HG03342 (cell line): ENCODE measurements at regions not wholly inside any gene's neighbourhood (a gene's known extent, or its start where the extent isn't known, plus 50 kb on each side); places are given as distances from the start of the nearest gene placed in this dataset.
"Not testable (repeated sequence)": the region's sequence is repeated elsewhere in the genome, so short reads cannot be mapped to it uniquely, and the experiment has no call there.

Source experiments
- ATAC-seq: cut with Tn5 transposase; IDR thresholded peaks from one replicate; pipeline ENCODE4 v1.9.1; 2021; ENCODE audit warnings: mild to moderate bottlenecking, moderate library complexity; ENCODE audit not compliant: unreplicated experiment

DNA sequence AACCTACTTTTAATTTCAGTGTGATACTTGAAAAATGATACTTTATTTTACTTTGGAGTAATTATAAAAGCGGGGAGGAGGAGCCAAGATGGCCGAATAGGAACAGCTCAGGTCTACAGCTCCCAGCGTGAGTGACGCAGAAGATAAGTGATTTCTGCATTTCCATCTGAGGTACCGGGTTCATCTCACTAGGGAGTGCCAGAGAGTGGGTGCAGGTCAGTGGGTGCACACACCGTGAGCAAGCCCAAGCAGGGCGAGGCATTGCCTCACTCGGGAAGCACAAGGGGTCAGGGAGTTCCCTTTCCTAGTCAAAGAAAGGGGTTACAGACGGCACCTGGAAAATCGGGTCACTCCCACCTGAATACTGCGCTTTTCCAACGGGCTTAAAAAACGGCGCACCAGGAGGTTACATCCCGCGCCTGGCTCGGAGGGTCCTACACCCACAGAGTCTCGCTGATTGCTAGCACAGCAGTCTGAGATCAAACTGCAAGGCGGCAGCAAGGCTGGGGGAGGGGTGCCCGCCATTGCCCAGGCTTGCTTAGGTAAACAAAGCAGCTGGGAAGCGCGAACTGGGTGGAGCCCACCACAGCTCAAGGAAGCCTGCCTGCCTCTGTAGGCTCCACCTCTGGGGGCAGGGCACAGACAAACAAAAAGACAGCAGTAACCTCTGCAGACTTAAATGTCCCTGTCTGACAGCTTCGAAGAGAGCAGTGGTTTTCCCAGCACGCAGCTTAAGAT is 640.3 kb downstream of the EPHA3 start:
- ATAC-seq, result not testable (repeated sequence)

DNA sequence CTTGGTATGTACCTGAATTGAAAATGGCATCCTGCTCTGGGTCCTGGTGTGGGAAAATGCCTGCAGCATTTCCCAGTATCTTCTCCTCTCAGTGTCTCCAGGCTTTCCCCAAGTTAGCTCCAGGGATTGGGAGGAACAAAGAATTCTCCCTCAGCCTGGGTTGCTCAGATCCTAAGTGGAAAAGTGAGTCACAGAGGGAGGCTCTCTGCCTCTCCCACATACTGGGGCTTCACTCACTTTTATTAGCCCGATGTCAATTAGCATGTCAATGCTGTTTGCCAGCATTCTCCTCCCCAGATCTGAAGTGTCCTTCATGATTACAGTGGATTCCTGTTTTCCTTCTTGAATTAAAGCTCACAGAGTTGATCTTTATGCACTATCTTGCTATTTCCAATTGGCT is 655.0 kb downstream of the EPHA3 start:
- ATAC-seq, result no peak

DNA sequence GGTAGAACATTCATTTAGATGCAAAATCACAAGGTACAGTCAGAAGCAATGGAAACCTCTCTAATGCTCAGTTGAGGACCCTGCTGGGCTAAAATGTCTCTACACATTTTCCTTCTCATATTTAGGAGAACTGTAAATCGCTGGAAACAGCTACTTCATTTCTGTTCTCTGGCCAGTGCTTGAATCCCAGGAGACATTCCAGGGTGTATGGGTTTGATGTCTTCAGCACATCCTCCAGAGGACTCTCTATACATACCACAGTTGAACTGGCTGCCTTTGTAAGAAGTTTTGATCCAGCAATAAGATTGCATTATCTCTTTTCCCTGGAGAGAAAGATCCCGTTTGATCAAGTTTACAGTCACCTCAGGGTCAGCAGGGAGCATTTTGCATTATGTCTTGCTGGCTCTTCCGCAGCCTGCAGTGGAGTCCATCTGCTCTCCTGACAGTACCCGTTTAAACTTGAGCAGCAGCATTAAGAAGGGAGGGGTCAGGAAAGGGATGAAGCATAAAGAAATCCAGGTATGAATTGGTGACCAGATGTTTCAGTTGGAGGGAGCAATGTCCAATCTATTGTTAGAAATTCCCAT is 676.0 kb downstream of the EPHA3 start:
- no peak for ATAC-seq

DNA sequence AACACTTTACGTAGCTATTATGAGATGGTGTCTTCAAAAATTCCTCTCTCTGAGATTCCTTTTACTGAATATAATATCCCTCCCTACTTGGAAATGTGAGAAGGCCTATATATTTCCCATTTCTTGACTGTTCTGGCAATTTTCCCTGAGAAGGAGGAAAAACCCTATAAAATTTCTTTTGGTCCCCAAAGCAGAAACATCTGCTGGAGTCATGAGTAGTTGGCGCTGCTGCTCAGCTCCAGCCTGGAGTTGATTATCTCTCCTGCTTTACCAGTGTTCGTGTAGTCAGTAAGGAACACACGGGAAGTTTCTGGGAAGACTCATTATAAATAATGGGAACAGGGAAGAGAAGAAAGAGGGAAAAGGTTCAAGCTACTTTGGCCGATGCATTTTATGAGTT is 680.1 kb downstream of the EPHA3 start:
- no peak for ATAC-seq

DNA sequence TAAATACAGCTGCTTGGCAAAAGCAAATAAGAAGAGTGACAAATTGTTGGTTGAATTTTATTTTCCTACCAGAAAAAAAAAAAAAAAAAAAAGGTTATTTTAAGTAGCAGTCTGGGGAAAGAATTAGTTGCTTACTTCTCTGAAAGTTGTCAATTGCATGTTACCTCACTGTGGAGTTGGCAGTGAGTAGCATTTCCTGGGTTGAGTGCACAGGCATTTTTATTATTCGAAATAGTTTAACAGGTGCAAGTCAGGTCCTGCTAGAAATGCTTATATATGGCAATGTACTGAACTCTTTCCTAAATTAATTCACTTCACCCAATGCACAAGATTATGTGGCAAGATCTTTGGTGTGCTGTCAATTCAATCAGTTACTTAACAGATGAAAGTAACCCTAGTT is 680.6 kb downstream of the EPHA3 start:
- ATAC-seq, result no peak

- ATAC-seq, result no peak
Measured at GRCh38 chr3:89795506-89795905, 688.1 kb downstream of the EPHA3 start.

DNA sequence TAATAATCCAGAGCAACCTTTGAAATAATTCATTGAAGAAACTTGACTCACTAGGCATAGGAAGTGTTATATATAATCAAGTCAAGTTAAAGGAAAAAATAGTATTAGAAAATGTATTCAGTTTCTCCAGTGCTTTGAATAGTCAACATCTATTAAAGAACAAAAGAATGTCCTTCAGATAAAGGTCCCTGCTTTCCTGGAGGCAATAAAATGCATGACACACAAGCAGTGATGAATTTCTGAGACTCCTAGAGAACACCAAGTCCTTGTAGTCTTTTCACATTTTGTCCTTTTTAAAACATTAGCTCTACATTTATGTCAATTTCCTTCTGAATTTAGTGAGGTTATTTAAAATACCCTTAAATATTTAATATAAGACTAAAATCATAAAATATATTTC is 695.5 kb downstream of the EPHA3 start:
- no peak for ATAC-seq

DNA sequence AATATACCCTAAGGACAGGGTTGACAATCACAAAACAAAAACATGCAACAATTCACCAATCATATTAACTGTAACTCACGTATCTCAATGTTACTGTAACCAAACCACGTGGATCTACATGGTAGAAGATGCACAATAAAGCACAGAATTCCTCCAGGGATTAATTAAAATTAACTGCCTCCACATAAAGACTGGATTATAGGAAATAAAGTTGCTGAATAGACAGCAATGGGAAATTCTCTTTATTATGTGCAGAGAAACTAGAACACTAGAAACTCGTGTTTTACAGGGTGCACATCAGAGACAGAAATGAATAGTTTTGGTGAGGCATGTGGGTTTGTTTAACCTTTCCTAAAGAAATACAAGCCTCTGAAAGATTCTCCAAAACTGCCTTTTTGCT is 696.3 kb downstream of the EPHA3 start:
- ATAC-seq, result no peak

GRCh38 chr3:89806166-89806565 is 698.7 kb downstream of the EPHA3 start:
- no peak for ATAC-seq

DNA sequence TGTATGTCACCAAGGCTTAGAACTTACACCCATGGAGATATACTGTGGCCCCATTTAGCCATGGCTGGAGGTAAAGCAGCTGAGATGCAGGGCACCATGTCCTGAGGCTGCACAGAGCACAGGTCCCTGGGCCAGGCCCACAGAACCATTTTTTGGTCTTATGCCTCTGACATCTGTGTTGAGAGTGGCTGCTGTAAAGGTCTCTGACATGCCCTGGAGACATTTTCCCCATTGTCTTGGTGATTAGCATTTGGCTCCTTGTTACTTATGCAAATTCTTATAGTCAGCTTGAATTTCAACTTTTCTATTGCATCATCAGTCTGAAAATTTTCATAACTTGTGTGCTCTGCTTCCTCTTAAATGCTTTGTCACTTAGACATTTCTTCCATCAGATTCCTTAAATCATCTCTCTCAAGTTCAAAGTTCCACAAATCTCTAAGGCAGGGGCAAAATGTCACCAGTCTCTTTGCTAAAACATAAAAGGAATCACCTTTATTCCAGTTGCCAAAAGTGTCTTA is 701.3 kb downstream of the EPHA3 start:
- ATAC-seq, result no peak

DNA sequence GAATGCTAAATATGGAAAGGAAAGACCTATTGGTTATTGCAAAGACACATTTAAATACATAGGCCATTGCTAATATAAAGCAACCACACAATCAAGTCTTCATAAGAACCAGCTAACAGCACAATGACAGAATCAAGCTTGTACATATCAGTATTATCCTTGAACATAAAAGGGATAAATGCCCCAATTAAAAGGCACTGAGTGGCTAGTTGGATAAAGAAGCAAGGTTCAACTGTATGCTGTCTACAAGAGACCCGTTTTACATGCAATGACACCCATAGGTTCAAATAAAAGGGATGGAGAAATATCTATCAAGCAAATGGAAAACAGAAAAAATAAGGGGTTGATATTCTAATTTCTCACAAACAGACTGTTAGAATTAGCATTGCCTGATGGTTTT is 706.1 kb downstream of the EPHA3 start:
- no peak for ATAC-seq

DNA sequence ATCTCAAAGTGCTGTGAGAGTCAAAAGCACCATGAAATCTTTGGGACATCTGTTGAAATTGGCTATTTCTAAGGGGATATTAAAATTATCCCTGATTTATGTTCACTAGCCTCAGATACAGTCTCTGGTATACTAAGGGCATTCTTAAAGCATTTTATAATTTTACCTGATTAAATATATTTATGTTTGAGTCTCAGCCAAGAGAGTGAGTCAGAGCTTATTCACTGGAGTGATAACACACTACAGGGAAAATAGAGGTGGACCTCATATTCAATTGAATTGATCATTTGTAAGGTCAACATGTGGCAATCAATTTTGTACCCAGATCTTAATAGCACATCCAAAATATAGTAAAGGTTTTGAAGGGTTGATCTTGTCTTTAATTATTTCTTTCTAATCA is 733.6 kb downstream of the EPHA3 start:
- ATAC-seq, result no peak

DNA sequence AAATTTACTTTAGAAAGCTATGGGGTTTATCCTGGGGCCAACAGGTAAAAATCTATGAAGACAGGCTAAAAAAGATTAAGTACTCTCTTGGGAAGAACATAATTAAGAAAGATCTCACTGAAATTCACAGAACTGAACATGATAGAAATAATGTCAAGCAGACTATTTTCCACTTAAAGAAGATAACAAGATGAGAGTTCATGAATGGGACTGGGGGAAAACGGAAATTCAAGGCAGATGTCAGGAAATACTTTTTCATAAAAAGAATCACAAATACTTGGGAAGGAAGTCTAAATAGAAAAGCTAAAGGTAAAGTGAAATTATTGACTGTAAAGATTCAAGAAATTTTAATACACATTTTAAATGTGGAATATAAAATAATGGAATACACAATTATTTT is 737.6 kb downstream of the EPHA3 start:
- ATAC-seq, result no peak

DNA sequence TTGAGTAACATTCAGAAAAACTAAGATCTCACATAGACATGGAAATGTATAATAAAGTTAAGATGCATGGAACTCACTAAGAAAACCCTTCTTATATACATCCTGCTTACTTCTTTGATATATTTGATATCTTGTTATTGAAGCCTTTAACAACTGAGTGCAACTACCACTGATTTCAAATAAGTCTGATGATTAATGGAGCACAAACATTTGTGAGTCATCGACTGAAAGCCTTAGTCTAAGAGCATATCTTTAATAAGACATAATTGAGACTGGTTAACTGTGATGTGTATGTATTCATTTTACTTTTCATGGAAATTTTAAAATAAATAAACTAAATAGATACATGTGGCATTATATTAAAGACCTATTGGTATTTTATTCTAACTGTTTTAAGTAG is 740.5 kb downstream of the EPHA3 start:
- ATAC-seq, result no peak

- no peak for ATAC-seq
Measured at GRCh38 chr3:89851974-89852621, 744.7 kb downstream of the EPHA3 start.

- ATAC-seq, result no peak
Measured at GRCh38 chr3:89859757-89860156, 752.3 kb downstream of the EPHA3 start.

GRCh38 chr3:89867286-89867685 is 759.9 kb downstream of the EPHA3 start:
- no peak for ATAC-seq

GRCh38 chr3:89876116-89876515 is 768.7 kb downstream of the EPHA3 start:
- no peak for ATAC-seq

DNA sequence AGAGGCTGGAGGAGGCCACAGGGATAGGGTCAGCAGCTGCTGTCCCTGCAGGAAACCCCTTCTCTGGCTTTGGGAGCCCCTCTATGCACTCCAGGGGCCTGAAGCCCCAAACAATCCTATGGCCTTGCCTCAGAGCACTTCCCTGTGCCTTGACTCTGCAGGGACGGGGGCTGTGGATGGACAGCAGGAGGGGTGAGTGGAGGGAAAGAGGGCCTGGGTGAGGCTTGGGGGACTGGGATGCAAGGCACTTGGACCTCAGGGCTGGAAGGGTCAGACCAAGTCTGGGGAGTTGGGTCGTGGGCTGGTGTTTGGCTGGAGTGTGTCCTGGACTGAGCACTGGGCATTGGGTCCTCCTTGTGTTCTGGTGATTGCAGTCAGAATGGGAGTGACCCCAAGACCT is 769.8 kb downstream of the EPHA3 start:
- no peak for ATAC-seq

DNA sequence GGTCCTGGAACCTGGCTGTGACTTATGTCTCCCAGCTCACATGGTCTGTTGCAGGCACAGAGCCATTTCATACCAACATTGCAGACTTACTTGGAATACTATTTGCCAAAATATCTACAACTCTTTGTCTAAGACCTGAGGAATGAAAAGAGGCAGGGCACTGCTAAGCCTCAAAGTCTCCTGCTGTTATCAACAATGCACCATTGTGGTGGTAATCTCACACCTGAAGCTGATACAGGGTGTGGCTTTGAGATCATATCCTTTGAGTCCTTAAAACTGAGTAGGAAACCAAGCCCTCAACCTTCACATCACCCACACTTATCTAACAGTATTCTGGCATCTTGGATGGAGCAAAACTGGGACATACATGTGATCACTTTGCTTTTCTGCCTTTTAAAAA is 782.0 kb downstream of the EPHA3 start:
- no peak for ATAC-seq

- no peak for ATAC-seq
Measured at GRCh38 chr3:89908711-89909213, 801.3 kb downstream of the EPHA3 start.

DNA sequence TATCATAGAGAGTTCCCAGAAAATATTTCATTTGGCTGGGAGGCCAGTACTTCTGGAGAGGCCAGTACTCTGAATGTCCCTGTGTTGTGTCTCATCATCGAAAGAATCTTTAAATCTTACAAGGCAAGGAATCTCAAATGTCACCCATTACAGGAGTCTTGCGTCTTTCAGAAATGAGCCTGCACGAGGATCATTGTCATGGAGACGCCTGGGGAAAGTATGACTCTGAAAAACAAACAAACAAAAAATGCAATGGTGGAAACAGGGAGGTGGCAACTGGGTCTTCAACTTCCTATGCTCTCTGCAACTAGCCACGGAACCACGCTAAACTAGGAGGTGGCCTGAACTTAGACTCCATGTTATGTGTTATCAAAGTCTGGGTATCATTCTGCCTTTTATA is 804.6 kb downstream of the EPHA3 start:
- no peak for ATAC-seq
